Liver (tissue), 3 donors: ENCODE measurements at regions not wholly inside any gene's neighbourhood (a gene's known extent, or its start where the extent isn't known, plus 50 kb on each side); places are given as distances from the start of the nearest gene placed in this dataset.

ENCODE experiments used
- ATF3 ChIP-seq: IDR thresholded peaks from 2 replicates; pipeline ENCODE4 v1.6.1; 2016; ENCODE audit warnings: antibody characterized with exemption
- CTCF ChIP-seq: fragments of 150-350 bp; IDR thresholded peaks from 2 replicates; pipeline ENCODE4 v1.5.1; 2017; ENCODE audit warnings: improper control_type of control experiment, low read depth, low read length; ENCODE audit not compliant: missing input control
- EGR1 ChIP-seq, 2 donors: IDR thresholded peaks; 2 replicates each; pipeline ENCODE4 v1.6.1; 2016 to 2018; ENCODE audit warnings: antibody characterized with exemption in 2 of 2, low read depth in 2 of 2
- FOXA1 ChIP-seq: IDR thresholded peaks from 2 replicates; pipeline ENCODE4 v1.6.1; 2016; ENCODE audit warnings: antibody characterized with exemption
- FOXA2 ChIP-seq: IDR thresholded peaks from 2 replicates; pipeline ENCODE4 v1.6.1; 2016; ENCODE audit warnings: antibody characterized with exemption
- GABPA ChIP-seq, 2 donors: IDR thresholded peaks in 1 of 2; conservative IDR thresholded peaks in 1 of 2; 2 replicates each; pipeline ENCODE4 v1.6.1; 2016; ENCODE audit warnings: antibody characterized with exemption in 2 of 2, mild to moderate bottlenecking in 1 of 2, moderate library complexity in 1 of 2
- JUND ChIP-seq, 2 donors: IDR thresholded peaks; 2 replicates each; pipeline ENCODE4 v1.6.1; 2016; ENCODE audit warnings: antibody characterized with exemption in 2 of 2
- RAD21 ChIP-seq, 2 donors: IDR thresholded peaks; 2 replicates each; pipeline ENCODE4 v1.6.1; 2016; ENCODE audit warnings: antibody characterized with exemption in 2 of 2, mild to moderate bottlenecking in 2 of 2
- REST ChIP-seq: IDR thresholded peaks from 2 replicates; pipeline ENCODE4 v1.6.1; 2016; ENCODE audit warnings: antibody characterized with exemption, mild to moderate bottlenecking
- SP1 ChIP-seq: IDR thresholded peaks from 2 replicates; pipeline ENCODE4 v1.6.1; 2018; ENCODE audit warnings: antibody characterized with exemption, mild to moderate bottlenecking
- TAF1 ChIP-seq: conservative IDR thresholded peaks from 2 replicates; pipeline ENCODE4 v1.6.1; 2016; ENCODE audit warnings: antibody characterized with exemption, mild to moderate bottlenecking
- YY1 ChIP-seq: IDR thresholded peaks from 2 replicates; pipeline ENCODE4 v1.6.1; 2016; ENCODE audit warnings: antibody characterized with exemption, mild to moderate bottlenecking
- TF ChIP-seq, protein P1 (sequence below): IDR thresholded peaks from 2 replicates; pipeline ENCODE4 v1.6.1; 2016; ENCODE audit warnings: antibody characterized with exemption
- TF ChIP-seq, protein P2 (sequence below): IDR thresholded peaks from 2 replicates; pipeline ENCODE4 v1.6.1; 2016; ENCODE audit warnings: antibody characterized with exemption
- donor health status: healthy.
- donor health status: healthy.

GRCh38 chr7:21173436-21173835, 254.4 kb upstream of the SP4 start:
- no peak for TF ChIP-seq SP1
- TF ChIP-seq, protein P1, sequence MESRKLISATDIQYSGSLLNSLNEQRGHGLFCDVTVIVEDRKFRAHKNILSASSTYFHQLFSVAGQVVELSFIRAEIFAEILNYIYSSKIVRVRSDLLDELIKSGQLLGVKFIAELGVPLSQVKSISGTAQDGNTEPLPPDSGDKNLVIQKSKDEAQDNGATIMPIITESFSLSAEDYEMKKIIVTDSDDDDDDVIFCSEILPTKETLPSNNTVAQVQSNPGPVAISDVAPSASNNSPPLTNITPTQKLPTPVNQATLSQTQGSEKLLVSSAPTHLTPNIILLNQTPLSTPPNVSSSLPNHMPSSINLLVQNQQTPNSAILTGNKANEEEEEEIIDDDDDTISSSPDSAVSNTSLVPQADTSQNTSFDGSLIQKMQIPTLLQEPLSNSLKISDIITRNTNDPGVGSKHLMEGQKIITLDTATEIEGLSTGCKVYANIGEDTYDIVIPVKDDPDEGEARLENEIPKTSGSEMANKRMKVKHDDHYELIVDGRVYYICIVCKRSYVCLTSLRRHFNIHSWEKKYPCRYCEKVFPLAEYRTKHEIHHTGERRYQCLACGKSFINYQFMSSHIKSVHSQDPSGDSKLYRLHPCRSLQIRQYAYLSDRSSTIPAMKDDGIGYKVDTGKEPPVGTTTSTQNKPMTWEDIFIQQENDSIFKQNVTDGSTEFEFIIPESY: no peak
- TF ChIP-seq REST: no peak
- no peak for TF ChIP-seq RAD21 (IDR thresholded peaks at IDR 0.05)
- TF ChIP-seq CTCF: no peak
- TF ChIP-seq TAF1: no peak
- no peak for TF ChIP-seq ATF3
- TF ChIP-seq GABPA (IDR thresholded peaks at IDR 0.05 in 1 of 2, conservative IDR thresholded peaks at IDR 0.05 in 1 of 2): no peak
- no peak for TF ChIP-seq FOXA1
- TF ChIP-seq YY1: no peak
- no peak for TF ChIP-seq JUND (IDR thresholded peaks at IDR 0.05)
- TF ChIP-seq FOXA2: no peak
- no peak for TF ChIP-seq EGR1 (IDR thresholded peaks at IDR 0.05; ENCODE audit: low read depth in 2 of 2)
- TF ChIP-seq, protein P2, sequence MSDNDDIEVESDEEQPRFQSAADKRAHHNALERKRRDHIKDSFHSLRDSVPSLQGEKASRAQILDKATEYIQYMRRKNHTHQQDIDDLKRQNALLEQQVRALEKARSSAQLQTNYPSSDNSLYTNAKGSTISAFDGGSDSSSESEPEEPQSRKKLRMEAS: no peak
